HG03520 (cell line): ENCODE measurements at regions not wholly inside any gene's neighbourhood (a gene's known extent, or its start where the extent isn't known, plus 50 kb on each side); places are given as distances from the start of the nearest gene placed in this dataset.
A peak's percentile ranks its signal among the peaks of the same experiment; 100 is the strongest.

Source experiments
- ATAC-seq: cut with Tn5 transposase; IDR thresholded peaks from one replicate; pipeline ENCODE4 v1.9.1; 2021; ENCODE audit warnings: mild to moderate bottlenecking, moderate library complexity; ENCODE audit not compliant: unreplicated experiment

DNA sequence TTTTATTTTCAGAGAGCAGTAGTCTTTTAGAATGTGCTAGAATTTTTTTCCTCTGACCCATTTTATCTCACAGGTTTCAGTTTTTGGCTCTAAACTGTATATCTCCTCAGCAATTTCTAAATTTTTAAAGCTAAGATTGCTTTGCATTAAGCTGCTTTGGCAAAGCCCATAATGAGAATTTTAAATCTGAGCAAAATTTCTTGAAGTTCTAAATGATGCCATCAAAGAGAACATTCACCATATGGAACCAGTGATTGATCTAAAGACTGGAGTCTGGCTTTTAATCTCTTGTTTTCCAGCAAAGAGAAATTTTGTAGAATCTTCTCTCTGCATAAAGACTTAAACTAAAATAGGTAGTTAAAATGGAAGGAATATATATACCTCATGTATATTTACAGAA is 313.6 kb downstream of the TBC1D32 start:
- no peak for ATAC-seq

DNA sequence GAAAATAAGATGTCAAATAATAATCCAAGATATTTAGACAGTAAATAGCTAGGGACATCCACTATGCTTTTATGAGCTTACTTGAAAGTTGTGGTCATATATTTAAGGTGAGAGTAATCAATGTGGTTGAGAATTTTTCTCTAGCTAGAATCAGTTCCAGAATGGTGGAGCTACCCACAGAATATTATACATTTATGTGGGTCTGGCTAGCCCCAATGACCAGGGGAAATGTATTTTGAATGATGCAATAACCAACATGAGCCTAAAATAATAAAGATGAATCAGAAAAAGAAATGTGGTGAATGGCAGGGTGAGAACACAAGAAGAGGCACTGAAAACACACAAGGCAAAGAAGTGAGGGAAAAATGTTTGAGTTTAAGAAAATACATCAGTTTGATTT is 325.7 kb downstream of the TBC1D32 start:
- no peak for ATAC-seq

DNA sequence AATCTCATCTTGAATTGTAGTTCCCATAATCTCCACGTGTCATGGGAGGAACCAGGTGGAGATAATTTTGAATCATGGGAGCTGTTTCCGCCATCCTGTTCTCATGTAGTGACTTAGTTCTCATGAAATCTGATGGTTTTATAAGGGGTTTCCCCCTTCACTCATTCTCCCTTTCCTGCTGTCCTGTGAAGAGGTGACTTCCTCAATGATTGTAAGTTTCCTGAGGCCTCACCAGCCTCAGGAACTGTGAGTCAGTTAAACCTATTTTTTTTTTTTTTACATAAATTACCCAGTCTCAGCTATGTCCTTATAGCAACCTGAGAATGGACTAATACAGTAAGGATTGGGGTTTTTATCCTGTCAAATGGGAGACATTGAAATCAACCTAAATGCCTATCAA is 328.3 kb downstream of the TBC1D32 start:
- no peak for ATAC-seq

DNA sequence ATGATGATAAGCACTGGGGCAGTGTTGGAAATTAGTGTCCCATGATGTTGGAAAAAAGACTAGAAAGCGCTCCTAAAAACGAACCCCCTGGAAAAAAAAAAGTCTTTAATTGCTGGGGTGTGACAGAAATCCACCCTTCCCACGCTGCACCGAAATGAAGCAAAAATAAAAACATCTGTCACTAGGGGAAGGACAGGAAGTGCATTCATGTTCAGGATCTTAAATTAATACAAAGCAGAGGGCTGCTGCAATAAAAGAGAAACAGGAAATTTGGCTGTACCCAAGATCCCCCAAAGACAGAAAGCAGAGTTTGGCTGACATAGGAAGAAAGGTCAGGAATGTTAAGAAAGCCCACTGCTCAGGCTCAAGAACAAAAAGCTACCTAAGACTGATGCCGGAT is 333.9 kb downstream of the TBC1D32 start:
- ATAC-seq: no peak

DNA sequence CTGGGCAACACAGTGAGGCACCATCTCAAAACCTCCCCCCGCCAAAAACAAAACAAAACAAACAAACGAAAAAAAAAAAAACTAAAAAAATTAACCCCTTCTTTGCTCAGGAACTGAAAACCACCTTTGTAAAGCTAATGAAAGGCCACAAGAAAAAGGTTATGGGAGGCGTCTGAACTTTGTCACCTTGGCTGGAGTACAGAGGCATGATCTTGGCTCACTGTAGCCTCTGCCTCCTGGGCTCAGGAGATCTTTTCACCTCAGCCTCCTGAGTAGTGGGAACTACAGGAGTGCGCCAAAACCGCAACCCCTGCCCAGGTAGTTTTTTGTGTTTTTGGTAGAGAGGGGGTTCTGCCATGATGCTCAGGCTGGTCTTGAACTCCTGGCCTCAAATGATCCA is 337.9 kb downstream of the TBC1D32 start:
- no peak for ATAC-seq

DNA sequence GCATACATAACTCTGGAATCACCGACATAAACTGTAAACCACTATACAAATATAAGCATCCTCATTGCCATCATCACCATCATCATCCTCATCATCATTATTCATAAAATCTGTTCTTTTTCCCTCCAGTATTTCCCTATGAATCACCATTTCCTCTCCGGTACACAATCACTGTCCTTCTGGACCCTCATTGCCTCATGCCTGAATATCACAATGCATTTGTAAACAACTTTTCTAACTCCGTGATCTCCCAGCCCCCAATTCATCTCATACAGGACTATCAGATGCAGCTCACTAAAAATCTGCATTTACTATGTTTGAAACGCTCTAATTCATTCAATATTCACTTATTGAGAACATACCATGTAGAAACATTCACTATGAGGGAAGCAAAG is 339.7 kb downstream of the TBC1D32 start:
- no peak for ATAC-seq

DNA sequence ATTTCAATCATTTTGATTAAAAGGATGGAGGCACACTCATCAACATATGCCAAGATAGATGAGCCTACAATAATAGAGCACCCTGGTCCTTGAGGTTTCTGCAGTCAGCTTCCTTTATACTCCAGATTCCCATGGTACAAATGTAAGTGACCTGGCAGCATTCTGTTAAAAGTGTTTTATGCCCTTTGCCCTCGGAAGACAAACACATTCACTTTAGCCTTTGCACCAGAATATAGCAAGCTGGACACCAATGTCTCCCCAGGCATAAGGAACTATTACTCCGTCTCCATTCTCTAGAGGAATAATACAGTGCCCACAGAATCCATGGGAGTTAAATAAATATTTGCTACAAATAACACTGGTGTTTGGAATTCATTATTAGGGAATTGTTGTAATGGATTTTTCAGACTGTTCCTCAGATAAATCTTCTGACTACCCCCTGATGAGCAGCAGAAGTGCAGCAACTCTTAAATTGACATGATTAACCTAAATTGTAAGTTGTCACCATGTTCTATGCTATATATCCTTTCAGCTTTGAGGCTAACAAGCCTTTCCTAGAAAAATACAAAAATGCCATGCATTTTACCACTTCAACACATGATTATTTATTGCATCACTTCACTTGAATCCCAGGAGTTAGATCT is 340.2 kb downstream of the TBC1D32 start:
- no peak for ATAC-seq

DNA sequence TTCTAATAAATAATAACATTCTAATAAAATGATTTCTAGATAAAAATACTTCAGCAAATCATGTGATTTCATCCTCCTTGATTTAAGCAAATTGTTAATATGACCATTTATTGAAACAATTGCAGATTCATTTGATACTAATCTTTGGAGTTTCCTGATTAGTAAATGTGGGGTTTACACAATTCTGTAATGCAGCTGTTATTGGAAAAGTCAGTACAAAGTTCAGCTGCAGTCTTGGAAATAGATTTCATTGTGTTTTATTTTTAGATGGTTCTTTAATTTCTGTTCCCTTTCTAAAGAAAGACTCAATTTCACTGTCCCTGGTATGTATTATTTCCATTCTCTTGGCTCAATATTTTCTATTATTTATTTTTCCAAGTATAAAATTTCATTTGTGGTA is 342.0 kb downstream of the TBC1D32 start:
- ATAC-seq: no peak

DNA sequence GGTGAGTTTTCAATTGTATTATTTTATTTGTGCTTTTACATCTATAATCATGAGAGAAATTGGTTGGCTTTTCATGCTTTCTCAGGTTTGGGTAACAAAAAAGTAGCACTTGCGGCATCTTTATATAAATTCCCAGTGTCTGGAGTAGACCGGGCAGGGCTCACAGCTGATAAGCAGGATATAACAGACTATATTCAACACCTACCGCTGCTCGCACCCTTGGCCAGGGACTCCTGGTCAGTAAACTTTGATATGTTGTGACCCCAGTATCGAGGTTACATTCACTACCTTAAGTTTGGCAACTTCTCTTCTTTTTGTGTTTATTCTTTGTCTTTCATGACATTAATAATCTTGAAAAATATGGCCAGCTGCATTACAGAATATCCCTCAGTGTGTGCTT is 343.4 kb downstream of the TBC1D32 start:
- ATAC-seq: no peak

DNA sequence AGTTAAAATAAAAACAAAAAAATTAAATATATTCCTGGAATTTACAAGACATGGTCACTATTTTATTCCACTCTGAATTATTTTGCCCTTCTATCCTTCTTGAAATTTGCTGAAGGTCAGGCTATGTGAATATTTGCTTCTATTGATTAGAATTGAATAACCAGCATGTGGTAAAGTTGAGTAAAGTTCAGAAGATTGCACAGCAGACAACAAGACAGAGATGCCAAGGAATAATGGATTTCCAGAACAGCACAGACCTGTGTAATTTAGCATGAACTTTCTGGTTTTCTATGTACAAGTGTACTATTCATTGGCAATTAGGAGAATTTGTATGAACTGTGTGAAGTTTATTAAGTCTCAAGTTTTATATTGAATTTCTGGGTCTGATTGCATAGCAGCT is 352.4 kb downstream of the TBC1D32 start:
- no peak for ATAC-seq

DNA sequence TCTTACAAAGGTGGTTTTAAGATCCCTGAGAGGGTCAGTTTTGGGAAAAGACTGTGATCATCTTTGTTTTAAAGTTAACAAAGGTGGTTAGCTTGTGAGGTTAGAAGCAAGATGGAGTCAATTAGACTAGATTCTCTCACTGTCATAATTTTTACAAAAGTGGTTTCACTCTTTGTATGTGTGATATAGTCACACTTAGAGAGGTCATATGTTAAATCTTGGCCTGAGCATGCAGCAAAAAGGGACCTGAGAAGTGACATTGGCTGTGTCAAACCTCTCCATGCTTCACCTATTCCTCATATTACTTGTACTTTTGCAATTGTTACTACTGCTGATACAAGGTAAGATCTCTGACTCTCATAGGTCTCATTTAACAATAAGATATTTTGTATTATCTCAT is 368.0 kb downstream of the TBC1D32 start:
- peak; percentile 40 for ATAC-seq

DNA sequence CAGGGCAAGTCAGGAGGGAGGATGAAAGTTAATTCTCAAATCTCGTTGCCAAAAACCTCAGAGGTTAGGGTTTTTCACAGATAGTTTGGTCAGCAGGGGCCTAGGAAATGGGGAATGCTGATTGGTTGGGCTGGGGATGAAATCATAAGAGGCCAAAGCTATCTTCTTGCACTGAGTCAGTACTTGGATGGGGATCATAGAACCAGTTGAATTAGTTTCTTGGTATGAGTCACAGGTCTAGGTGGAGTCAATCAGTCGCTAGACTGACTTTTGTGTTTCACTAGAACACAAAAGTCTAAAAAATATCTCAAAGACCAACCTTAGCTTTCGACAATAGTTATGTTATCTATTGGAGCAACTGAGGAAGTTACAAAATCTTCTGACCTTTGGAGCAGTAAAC is 368.5 kb downstream of the TBC1D32 start:
- ATAC-seq: peak; percentile 50

DNA sequence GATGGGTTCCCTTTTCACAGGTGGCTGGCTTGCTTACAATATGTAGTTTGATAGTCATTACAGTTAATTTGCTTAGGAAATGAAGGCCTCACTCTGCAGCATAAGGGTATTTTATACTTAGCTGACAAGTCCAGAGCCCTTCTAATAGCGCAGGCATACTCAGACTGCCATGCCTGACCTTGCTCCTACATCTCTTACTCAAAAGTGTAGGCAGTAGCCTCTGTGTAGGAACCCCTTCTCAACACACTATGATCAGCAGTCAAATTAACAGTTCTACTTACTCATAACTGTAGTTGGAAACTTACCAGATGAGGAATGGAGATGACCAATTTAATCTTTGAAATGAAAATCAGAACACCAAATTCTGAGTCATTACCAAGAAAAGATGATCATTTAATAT is 373.5 kb downstream of the TBC1D32 start:
- ATAC-seq: peak; percentile 64

DNA sequence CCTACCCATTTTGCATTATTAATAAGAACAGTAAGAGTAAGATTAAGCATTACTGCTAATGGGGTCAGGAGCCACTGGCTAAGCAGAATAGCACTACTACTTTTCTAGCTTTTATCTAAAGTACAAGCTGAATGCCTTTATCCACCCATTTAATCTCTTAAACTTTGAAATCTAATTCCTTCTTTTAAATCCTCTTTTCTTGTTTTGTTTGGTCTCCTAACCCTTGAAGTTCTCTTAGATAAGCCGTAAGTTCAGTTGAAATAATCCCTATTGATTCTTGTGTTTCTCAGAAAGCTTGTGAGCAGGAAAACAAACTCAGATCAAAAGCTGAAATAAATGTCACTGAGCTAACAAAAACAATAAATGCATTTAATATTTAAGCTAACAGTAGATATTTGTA is 380.2 kb downstream of the TBC1D32 start:
- no peak for ATAC-seq

DNA sequence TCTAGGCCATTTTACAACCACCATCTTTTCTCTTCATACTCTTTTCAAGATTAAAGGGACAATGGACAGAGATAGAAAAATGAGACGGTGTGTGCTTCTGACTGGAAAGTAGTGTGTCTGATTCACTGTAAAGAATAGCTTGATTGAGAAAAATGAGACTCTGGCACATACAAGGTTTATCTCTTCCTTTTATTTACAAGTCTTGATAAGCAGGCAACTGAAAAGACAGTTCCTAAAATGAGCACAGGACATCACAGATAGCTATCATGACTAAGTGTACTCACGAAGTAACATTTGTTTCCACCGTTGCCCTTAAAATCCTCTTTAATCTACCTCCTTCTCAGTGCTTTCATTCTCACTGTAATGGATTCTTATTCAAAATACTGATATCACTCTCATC is 383.0 kb downstream of the TBC1D32 start:
- ATAC-seq: no peak

DNA sequence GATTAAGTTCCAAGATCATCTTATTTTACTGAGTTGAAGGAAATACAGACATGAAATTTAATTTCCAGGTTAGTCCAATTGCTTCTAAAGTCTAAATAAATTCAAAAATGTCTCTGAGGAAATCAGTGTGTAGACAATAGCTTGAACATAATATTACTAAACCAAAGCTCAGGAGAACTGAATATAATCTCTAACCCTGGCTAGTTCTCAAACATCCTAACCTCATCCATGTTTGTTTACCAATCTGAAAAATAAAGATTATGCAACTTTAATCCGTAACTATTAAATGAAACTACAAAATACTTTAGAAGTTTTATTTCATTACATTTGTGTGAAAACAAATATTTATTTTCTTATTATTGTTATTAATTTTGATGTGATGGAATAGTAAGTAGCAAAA is 387.2 kb downstream of the TBC1D32 start:
- ATAC-seq: no peak

DNA sequence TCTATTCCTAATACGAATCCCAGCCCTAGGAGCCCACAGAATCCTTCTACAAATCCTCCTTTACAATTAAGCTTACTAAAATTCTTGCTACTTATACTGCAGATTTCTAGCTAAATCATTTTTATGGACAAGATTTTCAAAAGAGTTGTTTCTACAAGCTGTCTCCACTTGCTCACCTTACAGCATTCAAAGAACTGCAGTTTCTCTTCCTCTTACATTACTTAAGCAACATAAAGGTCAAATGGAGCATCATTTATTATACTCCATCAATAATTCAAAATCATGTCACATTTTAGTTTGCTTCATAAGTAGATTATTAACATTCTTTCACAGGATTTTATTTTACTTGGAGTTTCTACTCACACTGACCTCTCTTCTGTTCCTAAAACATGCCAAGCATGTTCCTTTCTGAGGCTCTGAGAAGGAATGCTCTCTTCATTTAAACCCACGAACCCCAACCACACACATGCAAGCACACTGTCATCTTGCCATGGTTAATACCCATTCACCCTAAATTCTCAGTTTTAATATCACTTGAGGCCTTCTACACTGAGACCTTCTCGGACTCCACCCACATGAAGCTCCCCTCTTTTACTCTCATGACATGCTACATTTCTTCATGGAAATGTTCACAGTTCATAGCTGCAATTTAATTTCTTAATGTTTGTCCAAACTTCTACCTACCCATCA is 388.2 kb downstream of the TBC1D32 start:
- ATAC-seq: peak; percentile 67

DNA sequence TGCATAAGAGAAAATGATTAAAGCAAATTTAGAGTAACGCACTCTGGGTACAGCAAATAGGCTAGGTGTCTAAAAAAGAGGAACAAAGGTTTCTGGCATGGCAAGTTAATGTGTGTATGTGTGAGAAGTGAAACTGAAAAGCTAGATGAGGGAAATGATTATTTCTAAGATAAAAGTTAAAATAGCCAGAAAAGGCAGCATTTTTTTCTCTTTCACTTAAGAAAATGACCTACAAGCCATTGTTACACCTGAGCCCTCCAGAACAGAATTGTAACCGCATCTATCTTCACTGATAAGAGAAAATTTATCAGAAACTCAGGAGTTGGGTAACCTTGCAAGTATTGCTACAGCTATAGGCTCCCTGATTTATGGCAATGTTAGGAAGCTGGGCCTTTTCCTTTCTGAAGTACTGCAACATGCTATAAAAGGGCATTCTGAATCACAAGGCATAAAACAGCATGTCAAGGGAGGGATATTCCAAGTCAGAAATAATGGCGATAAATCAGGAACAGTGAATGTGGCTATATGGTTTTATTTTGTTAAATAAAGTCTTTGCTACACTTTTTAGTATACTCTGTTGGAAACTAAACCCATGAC is 395.3 kb downstream of the TBC1D32 start:
- peak; percentile 99 for ATAC-seq

DNA sequence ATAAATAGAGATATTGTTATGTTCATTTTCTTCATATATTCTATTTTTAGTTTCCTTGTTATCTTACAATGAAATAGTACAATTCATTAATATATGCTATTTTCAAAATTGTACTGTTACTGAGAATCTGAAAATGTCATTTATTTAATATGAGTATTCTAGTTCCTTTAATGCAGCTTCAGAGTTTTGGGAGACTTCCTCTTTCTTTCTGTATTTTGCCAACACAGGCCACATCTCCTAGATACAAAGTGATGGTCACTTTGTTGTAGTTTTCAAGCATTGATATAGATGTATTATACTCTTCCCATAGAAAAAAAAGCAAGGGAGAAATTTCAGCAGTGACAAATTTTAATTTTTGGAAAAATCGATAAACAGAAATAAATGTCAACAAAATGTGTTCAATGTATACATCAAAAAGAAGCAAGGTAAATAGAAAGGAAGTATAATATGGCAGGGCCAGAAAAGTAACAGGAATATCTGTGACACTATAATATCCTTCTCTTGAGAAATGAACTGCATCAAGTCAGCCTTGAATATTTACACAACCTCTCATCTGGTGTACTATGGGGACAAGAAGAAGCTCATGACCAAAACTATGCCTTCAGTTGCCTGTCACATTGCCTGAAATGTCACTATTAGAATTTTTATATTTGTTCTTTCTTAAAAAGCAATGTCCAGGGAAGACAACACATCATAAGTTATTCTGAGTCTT is 396.0 kb downstream of the TBC1D32 start:
- ATAC-seq: peak; percentile 31

DNA sequence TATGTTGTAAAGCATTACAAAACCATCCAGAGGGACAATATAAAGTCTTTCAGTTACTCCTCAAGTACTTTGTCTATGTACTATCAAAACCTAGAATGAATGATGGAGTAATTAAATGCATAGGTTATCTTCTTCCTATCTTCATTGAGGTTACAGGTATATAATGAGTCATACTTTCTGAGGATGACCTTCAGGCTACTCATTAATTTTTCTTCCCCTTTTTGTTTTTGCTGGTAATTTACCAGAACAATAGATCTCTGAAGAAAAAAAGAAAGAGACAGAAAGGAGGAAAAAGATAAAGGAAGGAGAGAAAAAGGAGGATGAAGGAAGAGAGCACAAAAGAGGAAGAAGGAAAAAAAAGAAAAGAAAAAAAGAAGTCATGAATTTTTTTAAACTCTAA is 398.4 kb downstream of the TBC1D32 start:
- ATAC-seq: peak; percentile 29

DNA sequence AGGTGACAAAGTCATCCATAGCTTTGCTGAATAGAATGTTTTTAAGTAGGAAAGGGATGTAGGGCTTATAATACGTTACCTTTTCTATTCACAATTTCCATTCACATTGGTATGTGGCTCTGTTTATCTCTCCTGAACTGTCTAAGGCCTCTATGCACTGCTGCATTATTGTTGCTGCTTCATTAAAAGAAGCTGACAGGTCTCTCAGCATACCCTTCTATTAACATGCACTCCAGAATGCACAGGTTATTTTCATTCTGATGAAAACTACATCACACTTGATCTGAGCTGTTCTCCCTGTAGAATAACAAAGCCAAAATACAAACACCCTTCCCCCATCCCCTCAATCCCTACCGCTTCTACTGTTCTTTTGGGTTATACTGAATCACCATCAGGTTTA is 399.3 kb downstream of the TBC1D32 start:
- ATAC-seq: no peak
